ENCODE measurements at regions not wholly inside any gene's neighbourhood (a gene's known extent, or its start where the extent isn't known, plus 50 kb on each side); places are given as distances from the start of the nearest gene placed in this dataset.

GRCh38 chr17:30716461-30717290 is 107.8 kb downstream of the CRLF3 start:
- TF ChIP-seq FOXM1 (IDR thresholded peaks at IDR 0.05; ENCODE audit: borderline replicate concordance) (no peak), ELF4 (IDR thresholded peaks at IDR 0.05) (no peak), FOXK2 (IDR thresholded peaks at IDR 0.05) (no peak), SP1 (IDR thresholded peaks at IDR 0.05) (no peak), CTBP1 (IDR thresholded peaks at IDR 0.05; ENCODE audit: borderline replicate concordance) (no peak)
